H1 (cell line): ENCODE measurements at regions not wholly inside any gene's neighbourhood (a gene's known extent, or its start where the extent isn't known, plus 50 kb on each side); places are given as distances from the start of the nearest gene placed in this dataset.

ENCODE experiments used
- CBX5 ChIP-seq: fragments of 300-800, 300-1000 bp; sonication (generic); IDR thresholded peaks from 2 replicates; pipeline ENCODE4 v1.7.1; 2016; ENCODE audit warnings: antibody characterized with exemption, low read length, low read depth
- USF2 ChIP-seq: IDR thresholded peaks from 2 replicates; pipeline ENCODE4 v1.6.1; 2011; ENCODE audit warnings: low read length, improper control_type of control experiment

- TF ChIP-seq USF2 (no peak), CBX5 (no peak)
These were observed 207.8 kb downstream of the RBM19 start (continued) for GRCh38 chr12:113758165-113758924.
